Adrenal gland (tissue), 9 donors: ENCODE measurements at regions not wholly inside any gene's neighbourhood (a gene's known extent, or its start where the extent isn't known, plus 50 kb on each side); places are given as distances from the start of the nearest gene placed in this dataset.
"Not testable (repeated sequence)": the region's sequence is repeated elsewhere in the genome, so short reads cannot be mapped to it uniquely, and the experiment has no call there.

ENCODE experiments used
- DNase-seq, 7 donors: peaks; one replicate each; pipeline ENCODE4 v3.0.0-alpha.2; 2019 to 2020
- H3K27ac ChIP-seq, 5 donors: fragments of 200-600 bp; sonication (generic) in 4 of 5; 1 replicate in 3 of 5; 2 replicates in 2 of 5; pipeline versions ENCODE4 v1.5.1 to v1.8.0; 2016 to 2020; ENCODE audit warnings: mild to moderate bottlenecking in 1 of 5
- H3K27me3 ChIP-seq: fragments of 200-600 bp; 2 replicates; pipeline ENCODE4 v1.8.0; 2021
- H3K36me3 ChIP-seq, 2 donors: fragments of 200-600 bp; replicated peaks in 1 of 2; 1 replicate in 1 of 2; 2 replicates in 1 of 2; pipeline versions ENCODE4 v1.5.1 to v1.8.0; 2018 to 2022
- H3K4me1 ChIP-seq, 2 donors: fragments of 200-600 bp; replicated peaks in 1 of 2; 1 replicate in 1 of 2; 2 replicates in 1 of 2; pipeline versions ENCODE4 v1.5.1 to v1.8.0; 2018 to 2021
- H3K4me3 ChIP-seq, 4 donors: fragments of 200-600 bp; sonication (generic) in 3 of 4; one replicate each; pipeline ENCODE4 v1.5.1; 2016 to 2018
- H3K9me3 ChIP-seq, 3 donors: fragments of 200-600 bp; sonication (generic) in 1 of 3; replicated peaks in 1 of 3; 1 replicate in 2 of 3; 2 replicates in 1 of 3; pipeline versions ENCODE4 v1.5.1 to v1.8.0; 2016 to 2021
- POLR2A ChIP-seq, 2 donors: fragments of 450-650 bp; IDR thresholded peaks; one replicate each; pipeline ENCODE4 v1.6.1; 2017; ENCODE audit warnings: antibody characterized with exemption in 2 of 2, mild to moderate bottlenecking in 2 of 2, moderate library complexity in 1 of 2
- WGBS, 4 donors: extraction: QIAGEN DNeasy Blood & Tissue Kit in 2 of 4; methylation state at CpG; one replicate each; pipeline versions ENCODE4 v1.1.5 to v1.1.7; 2013 to 2017; 5-methylcytosine and 5-hydroxymethylcytosine counted together
- intact Hi-C, 2 donors: fragments of 100-400 bp; cut with DNase I; formaldehyde crosslinking; loops; one replicate each; pipeline versions ENCODE4 v1.14.1 to v1.15.0; 2022 to 2023
- TF ChIP-seq, protein P1 (sequence below), 6 experiments: fragments of 450-650 bp in 4 of 6; fragments of 200-600 bp in 2 of 6; sonication (generic) in 1 of 6; IDR thresholded peaks; 1 replicate in 5 of 6; 2 replicates in 1 of 6; pipeline versions ENCODE4 v1.5.1 to v1.8.0; 2016 to 2021; ENCODE audit warnings: antibody characterized with exemption in 6 of 6, mild to moderate bottlenecking in 2 of 6, moderate library complexity in 1 of 6
- donor health status: healthy with polysubstance abuse.
- donor health status: Bipolar disorder and iron deficiency.
- donor health status: DM: yes; HTN: yes; CAD: no.
- donor health status: DM: no; HTN: no; CAD: no.
- donor health status: DM: no; HTN: no; CAD: no.

DNA sequence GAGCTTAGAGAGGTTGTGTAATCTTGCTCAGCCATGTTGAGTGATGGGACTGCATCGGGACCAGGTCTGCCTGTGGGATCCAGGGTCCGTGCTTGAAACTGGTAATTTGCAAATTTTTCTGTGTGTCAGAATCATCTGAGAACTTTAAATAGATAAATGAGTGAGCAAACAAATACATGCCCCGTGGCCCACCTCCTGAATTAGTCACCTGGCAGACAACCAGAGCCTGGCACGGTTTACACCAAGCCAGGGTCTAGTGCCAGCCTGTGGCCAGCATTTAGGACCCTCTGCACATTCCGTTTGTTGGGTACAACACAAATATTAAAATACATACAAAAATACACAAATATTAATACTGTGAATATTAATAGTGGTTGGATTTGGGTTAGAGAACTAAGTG is 90.6 kb upstream of the STOX2 start:
- no peak overlapping the region for H3K4me3 ChIP-seq
- no peak for DNase-seq
- no peaks in the 10 kb centered on the region for H3K36me3 ChIP-seq
- no peaks in the 10 kb centered on the region for H3K4me1 ChIP-seq
- WGBS, 4 donors = 63 to 72% (median 66%) methylated on average over 5 of the region's 5 CpGs
- no peaks in the 10 kb centered on the region for H3K27me3 ChIP-seq
- intact Hi-C loops = no loop called here
- H3K27ac ChIP-seq = no peak overlapping the region
- no peak for TF ChIP-seq POLR2A (IDR thresholded peaks at IDR 0.05)
- TF ChIP-seq, protein P1, sequence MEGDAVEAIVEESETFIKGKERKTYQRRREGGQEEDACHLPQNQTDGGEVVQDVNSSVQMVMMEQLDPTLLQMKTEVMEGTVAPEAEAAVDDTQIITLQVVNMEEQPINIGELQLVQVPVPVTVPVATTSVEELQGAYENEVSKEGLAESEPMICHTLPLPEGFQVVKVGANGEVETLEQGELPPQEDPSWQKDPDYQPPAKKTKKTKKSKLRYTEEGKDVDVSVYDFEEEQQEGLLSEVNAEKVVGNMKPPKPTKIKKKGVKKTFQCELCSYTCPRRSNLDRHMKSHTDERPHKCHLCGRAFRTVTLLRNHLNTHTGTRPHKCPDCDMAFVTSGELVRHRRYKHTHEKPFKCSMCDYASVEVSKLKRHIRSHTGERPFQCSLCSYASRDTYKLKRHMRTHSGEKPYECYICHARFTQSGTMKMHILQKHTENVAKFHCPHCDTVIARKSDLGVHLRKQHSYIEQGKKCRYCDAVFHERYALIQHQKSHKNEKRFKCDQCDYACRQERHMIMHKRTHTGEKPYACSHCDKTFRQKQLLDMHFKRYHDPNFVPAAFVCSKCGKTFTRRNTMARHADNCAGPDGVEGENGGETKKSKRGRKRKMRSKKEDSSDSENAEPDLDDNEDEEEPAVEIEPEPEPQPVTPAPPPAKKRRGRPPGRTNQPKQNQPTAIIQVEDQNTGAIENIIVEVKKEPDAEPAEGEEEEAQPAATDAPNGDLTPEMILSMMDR (IDR thresholded peaks at IDR 0.05) = no peak
- no peaks in the 10 kb centered on the region for H3K9me3 ChIP-seq

DNA sequence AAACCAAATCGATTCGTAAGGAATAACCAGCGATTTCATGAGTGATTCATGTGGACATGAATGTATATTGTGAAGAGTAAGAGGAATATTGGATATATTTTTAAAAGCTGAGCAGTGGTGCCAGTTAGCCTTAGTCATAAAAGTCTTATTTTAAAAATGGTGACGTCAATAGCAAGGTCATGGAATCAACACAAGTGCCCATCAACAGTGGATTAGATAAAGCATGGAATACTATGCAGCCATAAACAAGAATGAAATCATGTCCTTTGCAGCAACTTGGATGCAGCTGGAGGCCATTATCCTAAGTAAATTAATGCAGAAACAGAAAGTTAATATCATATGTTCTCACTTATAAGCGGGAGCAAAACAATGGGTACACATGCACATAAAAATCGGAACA is 89.0 kb upstream of the STOX2 start:
- Histone ChIP-seq H3K27me3 (no peaks in the 10 kb centered on the region), H3K4me3 (no peak overlapping the region), H3K27ac (no peak overlapping the region), H3K36me3 (no peaks in the 10 kb centered on the region), H3K4me1 (no peaks in the 10 kb centered on the region), H3K9me3 (no peaks in the 10 kb centered on the region)
- intact Hi-C loops = no loop called here
- TF ChIP-seq POLR2A (IDR thresholded peaks at IDR 0.05) = no peak
- TF ChIP-seq, protein P1 (IDR thresholded peaks at IDR 0.05) = no peak
- WGBS, 4 donors = 85 to 89% (median 86%) methylated on average over 6 of the region's 6 CpGs
- no peak for DNase-seq

- intact Hi-C loops = no loop called here
- TF ChIP-seq, protein P1 (IDR thresholded peaks at IDR 0.05) = no peak
- TF ChIP-seq POLR2A (IDR thresholded peaks at IDR 0.05) = no peak
- H3K4me1 ChIP-seq = no peaks in the 10 kb centered on the region
- H3K36me3 ChIP-seq = no peaks in the 10 kb centered on the region
- no peaks in the 10 kb centered on the region for H3K9me3 ChIP-seq
- 73 to 78% (median 75%) methylated on average over 9 of the region's 9 CpGs for WGBS, 4 donors
- H3K27me3 ChIP-seq = no peaks in the 10 kb centered on the region
- no peak overlapping the region for H3K4me3 ChIP-seq
- DNase-seq = no peak
- H3K27ac ChIP-seq = no peak overlapping the region
Measured at GRCh38 chr4:183816882-183817509, 88.1 kb upstream of the STOX2 start.

DNA sequence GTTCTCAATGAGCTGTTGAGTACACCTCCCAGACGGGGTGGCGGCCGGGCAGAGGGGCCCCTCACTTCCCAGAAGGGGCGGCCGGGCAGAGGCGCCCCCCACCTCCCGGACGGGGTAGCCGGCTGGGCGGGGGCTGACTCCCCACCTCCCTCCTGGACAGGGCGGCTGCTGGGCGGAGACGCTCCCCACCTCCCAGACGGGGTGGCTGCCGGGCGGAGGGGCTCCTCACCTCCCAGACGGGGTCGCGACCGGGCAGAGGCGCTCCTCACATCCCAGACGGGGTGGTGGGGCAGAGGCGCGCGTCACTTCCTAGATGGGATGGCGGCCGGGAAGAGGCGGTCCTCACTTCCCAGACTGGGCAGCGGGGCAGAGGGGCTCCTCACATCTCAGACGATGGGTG is 86.5 kb upstream of the STOX2 start:
- H3K9me3 ChIP-seq, H3K4me1 ChIP-seq, H3K27ac ChIP-seq, H3K4me3 ChIP-seq, H3K36me3 ChIP-seq, intact Hi-C loops, H3K27me3 ChIP-seq, DNase-seq: not testable (repeated sequence)
- 89 to 96% (median 95%) methylated on average over 8 to 30 of the region's 30 CpGs for WGBS, 4 donors
